Parathyroid adenoma (tissue), 2 donors: ENCODE measurements at regions not wholly inside any gene's neighbourhood (a gene's known extent, or its start where the extent isn't known, plus 50 kb on each side); places are given as distances from the start of the nearest gene placed in this dataset.

Source experiments
- H2AFZ ChIP-seq: fragments of 300-600 bp; sonication (generic); one replicate; pipeline ENCODE4 v1.7.0; 2017; ENCODE audit warnings: antibody characterized with exemption, mild to moderate bottlenecking
- H3K27ac ChIP-seq: fragments of 300-600 bp; sonication (generic); one replicate; pipeline ENCODE4 v1.7.0; 2017
- H3K27me3 ChIP-seq: fragments of 300-600 bp; sonication (generic); one replicate; pipeline ENCODE4 v1.7.0; 2017; ENCODE audit warnings: low read length; ENCODE audit not compliant: control insufficient read depth, insufficient read depth
- H3K36me3 ChIP-seq: fragments of 300-600 bp; sonication (generic); one replicate; pipeline ENCODE4 v1.7.0; 2017; ENCODE audit warnings: low read length; ENCODE audit not compliant: control insufficient read depth, insufficient read depth
- H3K4me1 ChIP-seq: fragments of 300-600 bp; sonication (generic); one replicate; pipeline ENCODE4 v1.7.0; 2017; ENCODE audit warnings: control low read depth
- H3K4me2 ChIP-seq: fragments of 300-600 bp; sonication (generic); one replicate; pipeline ENCODE4 v1.7.0; 2017; ENCODE audit warnings: low read length
- H3K4me3 ChIP-seq: fragments of 300-600 bp; sonication (generic); one replicate; pipeline ENCODE4 v1.7.0; 2017; ENCODE audit warnings: low read depth, low read length
- H3K79me2 ChIP-seq: fragments of 300-600 bp; sonication (generic); one replicate; pipeline ENCODE4 v1.7.0; 2017; ENCODE audit warnings: control low read depth
- H3K9ac ChIP-seq: fragments of 300-600 bp; sonication (generic); one replicate; pipeline ENCODE4 v1.7.0; 2017; ENCODE audit warnings: mild to moderate bottlenecking
- H3K9me3 ChIP-seq: fragments of 300-600 bp; sonication (generic); one replicate; pipeline ENCODE4 v1.7.0; 2017; ENCODE audit warnings: low read length; ENCODE audit not compliant: control insufficient read depth
- TF ChIP-seq, protein P1 (sequence below): fragments of 300-600 bp; sonication (generic); IDR thresholded peaks from one replicate; pipeline ENCODE4 v1.7.0; 2017; ENCODE audit warnings: antibody characterized with exemption, mild to moderate bottlenecking
- donor health status: primary hyperparathyroidism.

DNA sequence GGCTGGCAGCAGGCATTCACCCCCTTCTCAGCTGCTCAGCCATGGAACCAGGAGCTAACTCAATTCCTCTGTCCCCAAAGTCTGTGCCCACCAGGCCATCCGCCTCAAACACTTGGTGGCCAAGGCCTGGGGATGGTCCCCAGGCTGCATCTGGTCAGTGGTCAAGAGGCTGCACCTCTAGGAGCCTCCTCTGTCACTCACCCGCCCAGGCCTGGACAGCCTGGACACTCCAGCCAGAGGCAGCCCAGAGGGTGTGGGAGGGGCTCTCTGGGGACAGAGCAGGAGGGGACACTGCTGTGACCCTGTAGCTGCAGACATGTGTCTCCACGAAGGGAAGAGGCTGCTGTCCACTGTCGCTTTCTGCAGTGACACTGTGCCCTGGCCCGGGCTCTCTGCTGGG, 416.6 kb upstream of the SULF2 start:
- Histone ChIP-seq H3K4me2 (no peak overlapping the region), H2AFZ (no peak overlapping the region), H3K36me3 (no peaks in the 10 kb centered on the region), H3K4me1 (no peaks in the 10 kb centered on the region), H3K4me3 (no peak overlapping the region), H3K79me2 (no peaks in the 10 kb centered on the region), H3K27ac (no peak overlapping the region), H3K27me3 (no peaks in the 10 kb centered on the region), H3K9me3 (no peaks in the 10 kb centered on the region), H3K9ac (no peak overlapping the region)
- TF ChIP-seq, protein P1, sequence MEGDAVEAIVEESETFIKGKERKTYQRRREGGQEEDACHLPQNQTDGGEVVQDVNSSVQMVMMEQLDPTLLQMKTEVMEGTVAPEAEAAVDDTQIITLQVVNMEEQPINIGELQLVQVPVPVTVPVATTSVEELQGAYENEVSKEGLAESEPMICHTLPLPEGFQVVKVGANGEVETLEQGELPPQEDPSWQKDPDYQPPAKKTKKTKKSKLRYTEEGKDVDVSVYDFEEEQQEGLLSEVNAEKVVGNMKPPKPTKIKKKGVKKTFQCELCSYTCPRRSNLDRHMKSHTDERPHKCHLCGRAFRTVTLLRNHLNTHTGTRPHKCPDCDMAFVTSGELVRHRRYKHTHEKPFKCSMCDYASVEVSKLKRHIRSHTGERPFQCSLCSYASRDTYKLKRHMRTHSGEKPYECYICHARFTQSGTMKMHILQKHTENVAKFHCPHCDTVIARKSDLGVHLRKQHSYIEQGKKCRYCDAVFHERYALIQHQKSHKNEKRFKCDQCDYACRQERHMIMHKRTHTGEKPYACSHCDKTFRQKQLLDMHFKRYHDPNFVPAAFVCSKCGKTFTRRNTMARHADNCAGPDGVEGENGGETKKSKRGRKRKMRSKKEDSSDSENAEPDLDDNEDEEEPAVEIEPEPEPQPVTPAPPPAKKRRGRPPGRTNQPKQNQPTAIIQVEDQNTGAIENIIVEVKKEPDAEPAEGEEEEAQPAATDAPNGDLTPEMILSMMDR, result no peak

DNA sequence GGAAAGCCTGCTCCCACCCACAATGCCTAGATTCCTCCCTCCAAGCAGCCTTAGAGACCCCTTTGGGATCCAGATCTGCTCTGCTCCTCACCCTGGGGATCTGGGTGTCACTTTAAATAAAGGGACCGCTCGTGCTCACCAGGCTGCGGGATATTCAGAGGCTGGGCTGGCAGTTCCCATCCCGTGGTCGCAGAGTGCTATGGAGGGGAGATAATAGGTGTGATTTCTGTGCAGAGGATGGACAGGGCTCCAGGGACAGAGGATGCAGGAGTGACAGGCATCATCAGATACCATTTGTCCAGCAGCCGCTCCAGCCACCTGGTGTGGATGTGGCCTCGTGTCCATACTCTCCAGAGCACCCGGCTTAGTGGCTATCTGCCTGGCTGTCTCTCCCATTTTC, 415.9 kb upstream of the SULF2 start:
- TF ChIP-seq, protein P1, result no peak
- H3K4me2 ChIP-seq, result no peak overlapping the region
- H3K36me3 ChIP-seq, result no peaks in the 10 kb centered on the region
- H3K27ac ChIP-seq, result no peak overlapping the region
- no peak overlapping the region for H3K4me3 ChIP-seq
- H3K9ac ChIP-seq, result no peak overlapping the region
- H3K9me3 ChIP-seq, result no peaks in the 10 kb centered on the region
- H3K27me3 ChIP-seq, result no peaks in the 10 kb centered on the region
- H3K79me2 ChIP-seq, result no peaks in the 10 kb centered on the region
- H2AFZ ChIP-seq, result no peak overlapping the region
- H3K4me1 ChIP-seq, result no peaks in the 10 kb centered on the region

DNA sequence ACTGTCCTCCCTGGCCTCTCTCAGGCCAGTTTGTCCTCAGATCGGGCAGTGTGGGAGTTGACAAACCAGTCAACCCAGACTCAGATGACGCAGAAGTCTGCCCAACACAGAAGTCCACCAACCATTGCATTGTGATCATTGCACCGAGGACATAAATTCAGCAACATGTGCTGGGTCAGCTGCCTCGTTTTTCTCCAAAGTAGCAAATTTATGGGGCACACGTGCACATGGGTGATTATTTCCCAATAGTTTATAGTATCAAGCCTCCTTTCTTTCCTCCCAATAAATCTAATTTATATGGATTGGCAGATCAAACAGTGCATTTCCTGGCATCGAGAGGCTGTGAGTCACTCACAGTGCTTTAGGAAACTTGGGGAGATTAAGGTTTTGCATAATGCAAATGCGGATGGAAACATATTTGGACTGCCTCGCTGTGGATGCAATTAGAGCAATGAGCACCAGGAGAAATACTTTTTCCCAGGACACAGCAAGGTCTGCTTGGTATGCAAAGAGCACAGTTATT, 413.7 kb upstream of the SULF2 start:
- Histone ChIP-seq H2AFZ (no peak overlapping the region), H3K9me3 (no peaks in the 10 kb centered on the region), H3K27me3 (no peaks in the 10 kb centered on the region), H3K4me3 (no peak overlapping the region), H3K4me2 (no peak overlapping the region), H3K9ac (no peak overlapping the region), H3K79me2 (no peaks in the 10 kb centered on the region), H3K27ac (no peak overlapping the region), H3K36me3 (no peaks in the 10 kb centered on the region), H3K4me1 (no peaks in the 10 kb centered on the region)
- TF ChIP-seq, protein P1, result no peak

DNA sequence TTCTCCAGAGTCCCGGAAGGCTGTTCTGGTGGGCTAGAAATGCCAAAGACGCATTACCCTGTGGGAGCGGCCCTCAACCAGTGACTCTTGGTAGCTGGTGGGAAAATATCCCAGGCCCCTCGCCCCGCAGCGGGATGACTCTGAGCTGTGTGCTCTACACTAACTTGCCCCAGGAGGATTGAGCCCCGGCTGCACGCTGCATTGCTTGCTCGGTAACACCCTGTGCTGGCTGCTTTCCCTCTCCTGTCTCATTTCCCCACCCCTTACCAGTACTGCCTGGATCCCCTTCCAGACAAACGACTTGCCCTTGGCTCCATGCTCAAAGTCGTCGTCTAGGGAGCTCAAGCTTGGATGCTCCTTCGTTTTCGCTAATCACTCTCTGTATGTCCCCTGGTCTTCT, 411.8 kb upstream of the SULF2 start:
- Histone ChIP-seq H3K4me3 (no peak overlapping the region), H3K4me2 (no peak overlapping the region), H3K36me3 (no peaks in the 10 kb centered on the region), H3K4me1 (no peaks in the 10 kb centered on the region), H3K9ac (no peak overlapping the region), H3K27ac (no peak overlapping the region), H3K79me2 (no peaks in the 10 kb centered on the region), H3K9me3 (no peaks in the 10 kb centered on the region), H2AFZ (no peak overlapping the region), H3K27me3 (no peaks in the 10 kb centered on the region)
- TF ChIP-seq, protein P1, result no peak

DNA sequence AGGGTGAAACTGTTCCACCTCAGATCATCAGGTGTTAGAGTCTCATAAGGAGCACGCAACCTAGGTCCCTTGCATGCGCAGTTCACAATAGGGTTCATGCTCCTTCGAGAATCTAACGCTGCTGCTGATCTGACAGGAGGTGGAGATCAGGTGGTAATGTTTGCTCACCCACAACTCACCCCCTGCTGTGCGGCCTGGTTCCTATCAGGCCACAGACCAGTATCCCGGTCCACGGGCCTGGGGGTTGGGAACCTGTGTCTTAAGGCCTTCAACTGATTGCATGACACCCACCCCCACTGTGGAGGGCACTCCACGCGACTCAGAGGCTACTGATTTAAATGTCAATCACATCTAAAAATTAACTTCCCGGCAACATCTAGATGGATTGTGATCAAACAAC, 411.2 kb upstream of the SULF2 start:
- H3K9ac ChIP-seq, result no peak overlapping the region
- no peak overlapping the region for H3K4me3 ChIP-seq
- no peaks in the 10 kb centered on the region for H3K36me3 ChIP-seq
- H3K79me2 ChIP-seq, result no peaks in the 10 kb centered on the region
- H3K9me3 ChIP-seq, result no peaks in the 10 kb centered on the region
- H3K27ac ChIP-seq, result no peak overlapping the region
- H3K27me3 ChIP-seq, result no peaks in the 10 kb centered on the region
- no peak overlapping the region for H3K4me2 ChIP-seq
- no peaks in the 10 kb centered on the region for H3K4me1 ChIP-seq
- no peak overlapping the region for H2AFZ ChIP-seq
- TF ChIP-seq, protein P1, result no peak
